ENCODE measurements at regions not wholly inside any gene's neighbourhood (a gene's known extent, or its start where the extent isn't known, plus 50 kb on each side); places are given as distances from the start of the nearest gene placed in this dataset.

DNA sequence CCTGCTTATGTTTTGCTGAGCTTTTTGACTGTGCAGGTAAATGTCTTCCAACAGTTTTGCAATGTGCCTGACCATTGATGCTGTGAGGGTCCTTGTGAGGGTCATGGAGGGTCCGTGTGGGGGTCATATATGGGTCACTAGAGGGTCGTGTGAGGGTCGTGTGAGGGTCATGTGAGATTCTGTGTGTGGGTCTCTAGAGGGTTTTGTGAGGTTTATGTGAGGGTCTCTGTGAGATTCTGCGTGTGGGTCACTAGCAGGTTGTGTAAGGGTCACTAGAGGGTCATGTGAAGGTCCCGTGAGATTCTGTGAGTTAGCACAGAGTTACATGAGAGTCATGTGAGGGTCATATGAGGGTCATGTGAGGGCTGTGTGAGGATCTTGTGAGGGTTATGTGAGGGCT, 263.9 kb upstream of the B3GAT1 start:
- no peaks in the 10 kb centered on the region for H3K9me3 Mint-ChIP-seq
- peaks cover 5% of the 10 kb centered on the region for H3K27me3 Mint-ChIP-seq
- H3K4me3 Mint-ChIP-seq = no peak overlapping the region
- H3K36me3 Mint-ChIP-seq = no peaks in the 10 kb centered on the region
- no peak overlapping the region for H3K27ac Mint-ChIP-seq
- no peaks in the 10 kb centered on the region for H3K4me1 Mint-ChIP-seq

DNA sequence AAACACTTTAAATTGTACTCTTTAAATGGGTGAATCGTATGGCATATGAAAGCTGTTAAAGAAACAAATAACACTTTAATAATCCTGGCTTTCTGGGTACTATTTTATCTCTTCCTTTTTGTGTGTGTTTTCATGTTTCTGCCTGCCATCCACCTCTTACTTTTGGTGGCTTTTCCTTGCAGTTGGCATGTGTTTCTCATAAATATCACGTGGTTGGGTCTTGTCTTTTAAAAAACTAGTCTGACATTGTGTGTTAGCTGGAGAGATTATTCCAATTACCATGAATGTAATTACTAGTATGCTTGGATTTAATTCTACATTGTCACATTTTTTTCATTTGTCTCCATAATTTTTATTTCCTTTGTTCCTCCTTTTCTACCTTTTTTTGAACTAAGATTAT, 262.9 kb upstream of the B3GAT1 start:
- Mint-ChIP-seq H3K9me3 (no peaks in the 10 kb centered on the region), H3K36me3 (no peaks in the 10 kb centered on the region), H3K27ac (no peak overlapping the region), H3K4me1 (no peaks in the 10 kb centered on the region), H3K4me3 (no peak overlapping the region), H3K27me3 (peaks cover 9% of the 10 kb centered on the region)

DNA sequence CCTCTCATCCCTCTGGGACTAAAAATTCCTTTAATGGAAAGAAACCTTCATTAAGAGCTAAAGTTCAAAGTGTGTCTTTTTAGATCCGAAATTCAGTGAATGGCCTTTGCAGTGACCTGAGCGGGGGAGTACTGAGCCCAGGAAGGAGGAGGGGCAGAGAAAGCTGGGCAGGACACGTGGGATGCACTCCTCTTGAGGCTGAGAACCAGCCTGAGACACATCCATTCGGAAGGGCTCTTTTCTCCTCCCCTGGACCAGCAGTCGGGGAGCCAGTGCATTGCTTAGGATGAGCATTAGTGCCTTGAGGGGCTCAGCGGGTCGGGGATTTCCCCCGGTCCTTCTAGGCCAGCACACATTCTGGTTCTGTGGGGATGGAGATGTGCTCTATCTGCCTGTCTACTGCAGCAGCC, 258.9 kb upstream of the B3GAT1 start:
- Mint-ChIP-seq H3K4me3 (no peak overlapping the region), H3K27me3 (peaks cover 13% of the 10 kb centered on the region), H3K9me3 (no peaks in the 10 kb centered on the region), H3K36me3 (no peaks in the 10 kb centered on the region), H3K27ac (no peak overlapping the region), H3K4me1 (no peaks in the 10 kb centered on the region)

DNA sequence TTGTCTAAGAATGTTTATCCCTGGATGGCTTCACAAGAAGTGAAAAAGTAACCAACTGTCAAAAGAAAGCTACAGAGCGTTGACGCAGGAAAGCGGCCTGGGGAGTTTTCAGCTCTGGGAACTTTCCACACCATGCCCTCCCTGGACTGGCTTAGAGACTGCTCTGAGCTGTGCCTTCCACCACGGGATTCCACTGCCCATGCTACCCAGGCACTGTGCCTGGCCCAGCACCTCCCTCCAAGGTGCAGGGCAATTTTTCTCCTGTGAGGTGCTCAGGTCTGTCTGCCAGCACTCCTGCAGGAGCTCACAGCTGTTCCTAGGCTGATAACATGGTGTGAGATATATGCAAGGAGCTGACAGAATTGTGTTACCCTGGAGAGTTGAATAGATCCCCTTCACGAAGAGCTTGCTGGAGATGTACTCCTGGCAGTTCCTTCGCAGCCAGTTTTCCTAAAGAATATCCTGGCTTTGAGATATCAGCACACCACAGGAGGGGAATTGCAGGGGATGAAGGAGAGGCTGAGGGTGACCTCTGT, 258.3 kb upstream of the B3GAT1 start:
- Mint-ChIP-seq H3K4me1 (no peaks in the 10 kb centered on the region), H3K27me3 (peaks cover 13% of the 10 kb centered on the region), H3K36me3 (no peaks in the 10 kb centered on the region), H3K27ac (no peak overlapping the region), H3K9me3 (no peaks in the 10 kb centered on the region), H3K4me3 (no peak overlapping the region)

DNA sequence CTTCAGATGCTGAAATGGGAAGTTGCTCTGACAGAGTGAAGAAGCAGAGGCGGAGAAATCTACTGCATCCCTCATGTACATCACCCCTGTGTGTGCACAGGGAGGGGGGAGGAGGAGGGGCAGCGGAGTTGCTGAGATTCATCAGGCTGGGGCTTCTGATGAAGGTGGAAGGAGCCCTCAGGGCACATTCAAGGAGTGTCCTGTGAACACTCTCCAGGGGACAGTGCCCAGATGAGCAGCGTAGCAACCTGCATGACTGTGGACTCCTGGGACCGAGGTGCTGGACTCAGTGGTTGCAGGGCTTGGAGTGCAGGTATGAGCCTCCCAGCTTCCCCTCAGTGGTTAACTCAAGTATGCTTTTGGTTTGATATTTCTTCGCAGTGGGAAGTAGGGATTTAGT, 257.8 kb upstream of the B3GAT1 start:
- no peak overlapping the region for H3K27ac Mint-ChIP-seq
- H3K4me1 Mint-ChIP-seq = no peaks in the 10 kb centered on the region
- no peaks in the 10 kb centered on the region for H3K9me3 Mint-ChIP-seq
- H3K36me3 Mint-ChIP-seq = no peaks in the 10 kb centered on the region
- H3K4me3 Mint-ChIP-seq = no peak overlapping the region
- peaks cover 13% of the 10 kb centered on the region for H3K27me3 Mint-ChIP-seq

DNA sequence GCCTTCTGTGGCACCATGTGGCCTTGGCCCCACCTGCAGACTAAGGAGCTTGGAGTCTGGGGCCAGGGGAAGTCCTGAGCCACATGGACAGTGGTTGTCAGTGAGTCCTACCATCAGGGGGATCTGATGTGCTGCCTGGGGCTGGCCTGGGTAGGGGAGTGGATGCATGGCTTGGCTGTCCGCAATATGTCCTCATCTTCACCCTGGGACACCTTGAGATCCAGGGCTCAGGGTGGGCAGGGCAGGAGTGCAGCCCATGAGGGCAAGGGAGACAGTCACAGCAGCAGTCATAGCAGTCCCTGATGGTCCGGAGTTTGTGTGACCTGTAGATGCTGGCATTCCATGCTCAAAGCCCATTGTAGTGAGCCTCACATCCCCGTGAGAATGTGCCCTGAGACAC, 256.8 kb upstream of the B3GAT1 start:
- Mint-ChIP-seq H3K4me3 (no peak overlapping the region), H3K27me3 (peaks cover 13% of the 10 kb centered on the region), H3K36me3 (no peaks in the 10 kb centered on the region), H3K9me3 (no peaks in the 10 kb centered on the region), H3K27ac (no peak overlapping the region), H3K4me1 (no peaks in the 10 kb centered on the region)

DNA sequence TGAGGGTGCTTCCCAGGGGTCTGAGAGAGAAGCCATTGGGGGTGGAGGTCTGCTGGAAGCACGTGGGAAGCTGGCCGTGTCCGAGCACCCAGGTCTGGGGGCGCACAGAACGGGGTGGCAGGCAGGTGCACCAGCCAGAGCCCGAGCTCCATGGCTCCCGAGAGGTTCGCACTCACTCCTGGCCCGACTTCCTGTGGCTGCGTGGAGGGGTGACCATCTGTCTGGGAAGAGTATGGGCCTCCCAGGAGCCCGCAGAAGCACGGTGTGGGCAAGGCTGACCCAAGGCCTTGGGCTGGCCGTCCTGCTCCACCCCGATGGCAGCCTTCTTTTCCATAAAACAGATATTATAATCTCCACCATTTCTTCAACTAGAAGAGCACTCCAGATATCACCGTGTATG, 256.0 kb upstream of the B3GAT1 start:
- no peak overlapping the region for H3K4me3 Mint-ChIP-seq
- H3K36me3 Mint-ChIP-seq = no peaks in the 10 kb centered on the region
- H3K9me3 Mint-ChIP-seq = no peaks in the 10 kb centered on the region
- peaks cover 13% of the 10 kb centered on the region for H3K27me3 Mint-ChIP-seq
- no peaks in the 10 kb centered on the region for H3K4me1 Mint-ChIP-seq
- H3K27ac Mint-ChIP-seq = no peak overlapping the region

DNA sequence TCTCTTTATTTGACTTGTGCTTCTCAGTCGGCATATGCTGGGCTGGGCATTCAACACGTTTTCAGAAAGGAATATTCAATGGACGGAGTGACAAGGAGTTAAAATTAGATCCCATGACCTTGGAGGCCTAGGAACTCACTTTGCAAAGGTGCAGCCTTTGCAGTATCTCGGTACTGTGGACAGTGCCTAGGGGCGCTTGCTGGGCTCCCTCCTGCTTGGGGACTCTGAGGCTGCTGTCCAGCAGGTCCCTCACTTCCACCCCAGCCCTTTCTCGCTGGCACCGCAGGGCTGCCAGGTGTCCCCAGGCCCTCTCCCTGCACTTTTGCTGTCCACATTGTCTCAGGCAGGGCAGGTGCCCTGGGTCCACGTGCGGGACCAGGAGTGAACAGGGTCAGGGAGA, 255.5 kb upstream of the B3GAT1 start:
- H3K9me3 Mint-ChIP-seq = no peaks in the 10 kb centered on the region
- H3K27me3 Mint-ChIP-seq = peaks cover 13% of the 10 kb centered on the region
- no peaks in the 10 kb centered on the region for H3K4me1 Mint-ChIP-seq
- H3K4me3 Mint-ChIP-seq = no peak overlapping the region
- H3K36me3 Mint-ChIP-seq = no peaks in the 10 kb centered on the region
- no peak overlapping the region for H3K27ac Mint-ChIP-seq

DNA sequence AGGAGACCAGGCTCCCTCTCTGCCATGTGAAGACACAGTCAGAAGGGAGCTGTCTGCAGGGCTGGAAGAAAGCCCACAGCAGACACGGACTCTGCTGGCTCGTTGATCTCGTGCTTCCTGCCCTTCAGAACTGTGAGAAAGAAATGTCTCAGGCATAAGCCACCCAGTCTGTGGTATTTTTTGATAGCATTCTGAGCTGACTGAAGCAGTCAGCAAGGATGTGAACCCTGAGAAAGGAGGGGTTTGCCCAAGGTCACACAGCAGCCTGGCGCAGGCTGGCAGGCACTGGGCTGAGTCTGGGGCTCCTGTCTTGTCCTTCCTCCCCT, 255.1 kb upstream of the B3GAT1 start:
- Mint-ChIP-seq H3K27me3 (peaks cover 10% of the 10 kb centered on the region), H3K9me3 (no peaks in the 10 kb centered on the region), H3K4me1 (no peaks in the 10 kb centered on the region)

DNA sequence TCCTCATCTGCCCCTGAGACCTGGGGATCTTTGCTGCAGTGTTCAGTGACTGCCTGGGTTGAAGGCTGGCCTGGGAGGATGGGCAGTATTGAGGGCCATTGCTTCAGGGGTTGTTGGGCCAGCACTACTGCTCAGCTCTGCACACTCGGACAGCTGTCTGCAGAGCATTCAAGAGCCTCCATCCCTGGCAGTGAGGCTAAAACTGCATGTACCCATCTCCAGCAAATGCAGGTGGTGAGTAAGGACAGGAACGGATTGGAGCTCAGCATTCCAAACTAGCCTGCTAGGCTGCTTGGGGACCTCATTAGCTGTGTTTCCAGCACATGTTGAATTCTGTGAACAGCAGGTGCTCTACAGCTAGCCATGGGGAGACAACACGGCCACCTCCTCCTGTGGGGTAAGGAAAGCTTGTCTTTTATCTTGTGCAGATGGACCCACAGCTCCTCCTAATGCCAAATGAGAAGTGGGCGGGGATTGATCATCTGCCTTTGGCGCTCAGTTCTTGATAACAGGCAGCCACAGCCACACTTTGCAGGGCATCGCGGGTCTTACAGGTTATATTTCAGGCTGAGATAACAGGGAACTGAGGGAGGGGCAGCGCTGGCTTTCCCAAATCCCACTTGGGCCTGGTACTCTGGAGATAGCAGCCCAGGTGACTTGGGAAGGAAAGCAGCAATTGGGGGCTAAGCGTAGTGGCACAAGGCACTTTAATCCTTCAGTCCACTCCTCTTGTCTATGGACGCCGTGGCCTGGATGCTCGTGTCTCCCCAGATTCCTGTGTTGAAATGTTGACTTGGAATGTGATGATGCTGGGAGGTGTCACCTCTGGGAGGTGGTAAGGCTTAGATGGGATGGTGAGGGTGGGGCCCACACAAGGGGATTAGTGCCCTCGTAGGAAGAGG, 254.5 kb upstream of the B3GAT1 start:
- Mint-ChIP-seq H3K4me3 (no peak overlapping the region), H3K36me3 (no peaks in the 10 kb centered on the region), H3K27ac (no peak overlapping the region), H3K4me1 (no peaks in the 10 kb centered on the region), H3K9me3 (no peaks in the 10 kb centered on the region), H3K27me3 (peaks cover 8% of the 10 kb centered on the region)

More for the DNA sequence above, 255.1 kb upstream of the B3GAT1 start:
- Mint-ChIP-seq H3K4me3 (no peak overlapping the region), H3K27ac (no peak overlapping the region), H3K36me3 (no peaks in the 10 kb centered on the region)

DNA sequence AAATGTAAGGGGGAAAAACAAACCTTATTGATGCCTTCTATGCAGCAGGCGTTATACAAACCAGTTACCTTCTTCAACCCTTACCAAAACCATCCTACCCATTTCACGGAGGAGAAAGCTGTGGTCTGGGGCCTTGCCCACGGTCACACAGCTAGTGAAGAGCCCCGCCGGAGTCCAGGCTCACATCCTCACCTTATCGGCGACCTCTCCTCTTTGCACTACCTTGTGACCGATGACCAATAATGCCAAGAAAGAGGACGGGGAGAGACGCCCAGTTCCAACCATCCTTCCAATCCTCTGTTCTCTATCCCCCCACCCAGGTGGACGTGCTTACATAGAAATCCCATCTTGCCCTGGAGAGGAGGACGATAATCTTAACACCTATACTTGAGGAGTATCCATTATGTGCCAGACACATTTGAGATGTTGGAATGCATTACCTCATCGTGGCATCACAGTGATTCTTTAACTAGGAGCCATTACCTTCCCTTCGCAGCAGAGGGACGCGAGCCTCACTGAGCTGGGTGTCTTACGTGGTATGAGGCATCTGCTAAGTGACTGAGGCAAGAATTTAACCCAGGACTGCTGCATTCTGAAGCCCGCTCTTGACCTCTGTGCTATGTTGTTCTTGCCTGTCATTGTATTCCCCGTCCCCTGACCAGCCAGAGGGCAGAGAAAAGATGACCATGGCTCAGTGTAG, 253.7 kb upstream of the B3GAT1 start:
- no peaks in the 10 kb centered on the region for H3K4me1 Mint-ChIP-seq
- H3K27me3 Mint-ChIP-seq = peaks cover 6% of the 10 kb centered on the region
- H3K27ac Mint-ChIP-seq = no peak overlapping the region
- no peaks in the 10 kb centered on the region for H3K9me3 Mint-ChIP-seq
- H3K36me3 Mint-ChIP-seq = no peaks in the 10 kb centered on the region
- H3K4me3 Mint-ChIP-seq = no peak overlapping the region

DNA sequence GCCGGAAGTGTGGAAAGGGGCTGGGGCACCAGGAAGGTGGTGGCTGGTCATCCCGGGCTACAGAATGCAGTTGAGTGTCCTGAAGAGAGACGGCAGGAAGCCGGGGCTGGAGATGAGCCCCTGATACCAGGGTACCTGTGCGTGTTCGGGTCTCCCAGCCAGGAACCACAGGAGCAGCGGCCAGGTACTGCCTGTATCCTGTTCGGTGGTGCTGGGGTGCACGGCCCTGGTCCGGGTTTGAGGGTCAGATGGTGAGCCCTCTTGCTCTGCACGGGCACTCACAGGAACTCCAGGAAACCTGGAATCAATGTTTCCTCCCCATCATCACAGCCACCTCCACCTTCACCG, 253.1 kb upstream of the B3GAT1 start:
- no peak overlapping the region for H3K27ac Mint-ChIP-seq
- no peaks in the 10 kb centered on the region for H3K4me1 Mint-ChIP-seq
- peaks cover 4% of the 10 kb centered on the region for H3K27me3 Mint-ChIP-seq
- H3K4me3 Mint-ChIP-seq = no peak overlapping the region
- H3K9me3 Mint-ChIP-seq = no peaks in the 10 kb centered on the region
- no peaks in the 10 kb centered on the region for H3K36me3 Mint-ChIP-seq

DNA sequence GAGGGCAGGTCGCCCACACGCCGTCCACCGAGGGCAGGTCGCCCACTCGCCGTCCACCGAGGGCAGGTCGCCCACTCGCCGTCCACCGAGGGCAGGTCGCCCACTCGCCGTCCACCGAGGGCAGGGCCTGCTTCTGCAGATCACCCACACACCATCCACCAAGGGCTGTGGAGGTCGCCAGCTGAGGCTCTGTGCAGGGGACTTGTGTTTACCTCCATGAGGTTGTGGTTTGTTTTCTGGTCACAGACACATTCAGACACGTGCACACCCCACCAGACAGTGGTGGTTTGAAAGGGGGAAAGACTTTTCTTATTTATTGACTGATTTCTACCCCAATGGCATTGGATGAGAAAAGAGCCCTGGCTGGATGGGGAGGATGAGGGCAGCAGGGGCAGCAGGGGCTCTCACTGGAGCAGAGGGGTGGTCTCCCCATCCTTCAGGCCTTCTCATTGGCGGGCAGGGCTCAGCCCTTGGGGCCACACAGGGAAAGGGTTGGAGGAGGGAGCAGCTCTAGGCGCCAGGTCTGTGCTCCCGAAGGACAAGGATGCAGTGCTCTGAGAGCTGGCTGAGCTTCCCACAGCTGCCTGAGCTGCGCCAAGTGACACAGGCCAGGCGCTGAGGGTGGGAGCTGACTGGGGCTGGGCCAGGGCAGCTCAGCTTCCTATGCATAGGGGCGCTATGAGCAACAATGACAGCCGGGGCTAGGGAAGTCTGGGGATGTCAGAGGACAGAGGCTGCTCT, 252.6 kb upstream of the B3GAT1 start:
- no peaks in the 10 kb centered on the region for H3K9me3 Mint-ChIP-seq
- peaks cover 4% of the 10 kb centered on the region for H3K27me3 Mint-ChIP-seq
- no peak overlapping the region for H3K27ac Mint-ChIP-seq
- no peaks in the 10 kb centered on the region for H3K4me1 Mint-ChIP-seq
- H3K4me3 Mint-ChIP-seq = no peak overlapping the region
- H3K36me3 Mint-ChIP-seq = no peaks in the 10 kb centered on the region

DNA sequence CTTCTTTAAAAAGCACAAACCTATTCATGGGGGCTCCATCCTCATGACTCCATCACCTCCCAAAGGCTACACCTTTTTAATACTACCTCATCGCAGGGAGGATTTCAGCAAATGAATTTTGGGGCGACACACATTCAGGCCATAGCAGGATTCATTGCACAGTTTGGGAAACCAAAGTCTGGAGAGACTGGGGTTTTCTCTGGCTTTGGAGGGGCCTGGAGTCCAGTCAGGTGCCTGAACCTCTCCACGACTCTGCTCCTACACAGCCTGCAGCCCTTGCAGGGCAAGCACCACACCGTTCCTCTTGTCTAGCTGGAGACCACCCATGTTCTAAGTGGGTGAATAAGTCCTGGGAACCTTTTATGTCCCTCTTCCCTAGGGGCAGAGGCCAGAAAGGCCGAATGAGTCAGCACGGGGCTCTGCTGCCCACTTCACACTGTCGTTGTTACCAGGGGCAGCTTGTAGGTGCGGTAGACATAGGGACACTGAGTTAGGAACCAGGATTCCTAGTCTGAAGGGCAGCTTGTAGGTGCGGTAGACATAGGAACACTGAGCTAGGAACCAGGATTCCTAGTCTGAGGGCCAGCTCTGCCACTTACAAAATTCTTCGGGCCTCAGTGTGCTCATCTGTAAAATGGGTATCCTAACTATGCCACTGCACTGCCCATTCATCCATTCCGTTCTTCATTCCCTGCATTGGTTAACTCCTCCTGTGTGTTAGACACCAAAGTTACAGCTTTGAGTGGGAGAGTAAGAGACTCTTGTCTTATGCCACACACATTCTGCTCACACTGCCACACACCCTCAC, 251.7 kb upstream of the B3GAT1 start:
- no peaks in the 10 kb centered on the region for H3K9me3 Mint-ChIP-seq
- no peak overlapping the region for H3K27ac Mint-ChIP-seq
- peaks cover 4% of the 10 kb centered on the region for H3K27me3 Mint-ChIP-seq
- H3K4me1 Mint-ChIP-seq = no peaks in the 10 kb centered on the region
- no peak overlapping the region for H3K4me3 Mint-ChIP-seq
- H3K36me3 Mint-ChIP-seq = no peaks in the 10 kb centered on the region

DNA sequence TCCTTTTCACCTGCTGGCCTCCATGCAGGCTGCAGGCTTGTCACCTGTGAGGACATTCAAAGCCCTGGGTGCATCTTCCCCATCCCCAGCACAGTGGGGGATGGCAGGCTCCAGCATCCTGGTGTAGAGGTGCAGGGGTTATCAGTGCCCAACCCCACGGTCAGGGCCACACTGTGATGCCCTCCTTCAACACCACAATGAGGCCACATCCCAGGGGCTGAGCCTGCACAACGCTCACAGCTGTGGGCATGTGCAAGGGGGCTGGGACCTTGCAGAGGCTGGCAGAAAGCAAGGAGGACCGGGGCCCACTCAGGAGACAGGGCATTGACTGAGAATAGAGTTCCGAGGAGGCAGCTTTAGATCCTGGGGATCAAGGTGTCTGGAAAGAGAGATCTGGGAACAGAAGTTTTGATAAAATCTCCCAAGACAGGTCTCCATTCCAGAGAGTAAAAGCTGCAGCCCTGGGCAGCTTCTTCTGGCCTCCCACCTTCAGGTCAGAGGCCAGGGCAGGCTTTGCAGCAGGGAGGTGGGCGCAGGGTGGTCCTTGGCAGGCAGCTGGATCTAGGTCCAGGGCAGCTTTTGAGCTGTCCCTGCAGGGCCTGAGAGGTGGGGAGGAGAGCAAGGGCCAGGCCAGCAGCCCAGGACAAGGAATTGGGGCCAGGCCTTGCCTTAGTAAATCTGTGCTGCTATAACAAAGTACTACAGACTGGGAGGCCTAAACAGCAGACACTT, 250.8 kb upstream of the B3GAT1 start:
- H3K4me3 Mint-ChIP-seq = no peak overlapping the region
- H3K9me3 Mint-ChIP-seq = no peaks in the 10 kb centered on the region
- H3K4me1 Mint-ChIP-seq = no peaks in the 10 kb centered on the region
- H3K36me3 Mint-ChIP-seq = no peaks in the 10 kb centered on the region
- peaks cover 1% of the 10 kb centered on the region for H3K27me3 Mint-ChIP-seq
- no peak overlapping the region for H3K27ac Mint-ChIP-seq
